ENCODE measurements at regions not wholly inside any gene's neighbourhood (a gene's known extent, or its start where the extent isn't known, plus 50 kb on each side); places are given as distances from the start of the nearest gene placed in this dataset.
"Not testable (repeated sequence)": the region's sequence is repeated elsewhere in the genome, so short reads cannot be mapped to it uniquely, and the experiment has no call there.

- Histone ChIP-seq H3K79me2 (ENCODE audit: low read length) (no peaks in the 10 kb centered on the region), H3K4me3 (ENCODE audit: low read length) (no peak overlapping the region), H3K27ac (ENCODE audit: low read length) (no peak overlapping the region), H3K27me3 (ENCODE audit: low read length) (no peaks in the 10 kb centered on the region), H3K9ac (ENCODE audit: low read length) (no peak overlapping the region), H3K4me1 (ENCODE audit: low read length) (no peaks in the 10 kb centered on the region), H3K9me2 (replicated peaks; ENCODE audit: insufficient read depth, low read length) (no peaks in the 10 kb centered on the region), H3K4me2 (ENCODE audit: low read depth, low read length, poor library complexity, severe bottlenecking) (no peak overlapping the region), H3K9me3 (ENCODE audit: low read length) (no peaks in the 10 kb centered on the region), H2AFZ (ENCODE audit: low read length) (no peak overlapping the region), H3K36me3 (ENCODE audit: insufficient read depth, low read length) (no peaks in the 10 kb centered on the region), H4K20me1 (ENCODE audit: insufficient read depth, low read depth, low read length) (no peaks in the 10 kb centered on the region)
- no peak for DNase-seq
These were observed 155.4 kb downstream of the OR4C45 start for GRCh38 chr11:50188040-50188439.

GRCh38 chr11:50192743-50193142, 160.1 kb downstream of the OR4C45 start:
- Histone ChIP-seq H3K4me1 (ENCODE audit: low read length) (no peaks in the 10 kb centered on the region), H3K4me2 (ENCODE audit: low read depth, low read length, poor library complexity, severe bottlenecking) (no peak overlapping the region), H2AFZ (ENCODE audit: low read length) (no peak overlapping the region), H3K9me3 (ENCODE audit: low read length) (no peaks in the 10 kb centered on the region), H3K79me2 (ENCODE audit: low read length) (no peaks in the 10 kb centered on the region), H3K4me3 (ENCODE audit: low read length) (no peak overlapping the region), H3K27me3 (ENCODE audit: low read length) (no peaks in the 10 kb centered on the region), H3K9ac (ENCODE audit: low read length) (no peak overlapping the region), H4K20me1 (ENCODE audit: insufficient read depth, low read depth, low read length) (no peaks in the 10 kb centered on the region), H3K36me3 (ENCODE audit: insufficient read depth, low read length) (no peaks in the 10 kb centered on the region), H3K27ac (ENCODE audit: low read length) (no peak overlapping the region), H3K9me2 (replicated peaks; ENCODE audit: insufficient read depth, low read length) (no peaks in the 10 kb centered on the region)
- no peak for DNase-seq

GRCh38 chr11:50214376-50214775, 181.7 kb downstream of the OR4C45 start:
- H3K27me3 ChIP-seq (ENCODE audit: low read length), result no peaks in the 10 kb centered on the region
- no peak overlapping the region for H2AFZ ChIP-seq (ENCODE audit: low read length)
- H3K4me3 ChIP-seq (ENCODE audit: low read length), result no peak overlapping the region
- no peak for DNase-seq
- H3K9me3 ChIP-seq (ENCODE audit: low read length), result no peaks in the 10 kb centered on the region; the same call in 1 of the 2 replicates
- H3K4me1 ChIP-seq (ENCODE audit: low read length), result no peaks in the 10 kb centered on the region
- H3K9ac ChIP-seq (ENCODE audit: low read length), result no peak overlapping the region
- H3K4me2 ChIP-seq (ENCODE audit: low read depth, low read length, poor library complexity, severe bottlenecking), result no peak overlapping the region
- H3K79me2 ChIP-seq (ENCODE audit: low read length), result no peaks in the 10 kb centered on the region
- no peaks in the 10 kb centered on the region; the same call in 1 of the 2 replicates for H3K9me2 ChIP-seq (replicated peaks; ENCODE audit: insufficient read depth, low read length)
- no peaks in the 10 kb centered on the region for H3K36me3 ChIP-seq (ENCODE audit: insufficient read depth, low read length)
- no peak overlapping the region for H3K27ac ChIP-seq (ENCODE audit: low read length)
- no peaks in the 10 kb centered on the region for H4K20me1 ChIP-seq (ENCODE audit: insufficient read depth, low read depth, low read length)

- no peak for DNase-seq
- H2AFZ ChIP-seq (ENCODE audit: low read length), result no peak overlapping the region
These were observed 188.0 kb downstream of the OR4C45 start for GRCh38 chr11:50220651-50221050.

GRCh38 chr11:50238368-50238767, 205.7 kb downstream of the OR4C45 start:
- H4K20me1 ChIP-seq (ENCODE audit: insufficient read depth, low read depth, low read length); H3K79me2 ChIP-seq (ENCODE audit: low read length); H2AFZ ChIP-seq (ENCODE audit: low read length); DNase-seq; H3K4me3 ChIP-seq (ENCODE audit: low read length); H3K9ac ChIP-seq (ENCODE audit: low read length); H3K27me3 ChIP-seq (ENCODE audit: low read length); H3K4me2 ChIP-seq (ENCODE audit: low read depth, low read length, poor library complexity, severe bottlenecking); H3K27ac ChIP-seq (ENCODE audit: low read length); H3K9me2 ChIP-seq (replicated peaks; ENCODE audit: insufficient read depth, low read length); H3K4me1 ChIP-seq (ENCODE audit: low read length); H3K36me3 ChIP-seq (ENCODE audit: insufficient read depth, low read length); H3K9me3 ChIP-seq (ENCODE audit: low read length): not testable (repeated sequence)

More at GRCh38 chr11:50220651-50221050, 188.0 kb downstream of the OR4C45 start:
- H3K4me3 ChIP-seq (ENCODE audit: low read length), result no peak overlapping the region
- H3K9me2 ChIP-seq (replicated peaks; ENCODE audit: insufficient read depth, low read length), result no peaks in the 10 kb centered on the region
- H3K27me3 ChIP-seq (ENCODE audit: low read length), result no peaks in the 10 kb centered on the region
- H3K9me3 ChIP-seq (ENCODE audit: low read length), result no peaks in the 10 kb centered on the region
- H3K27ac ChIP-seq (ENCODE audit: low read length), result no peak overlapping the region
- no peaks in the 10 kb centered on the region for H4K20me1 ChIP-seq (ENCODE audit: insufficient read depth, low read depth, low read length)
- no peak overlapping the region for H3K9ac ChIP-seq (ENCODE audit: low read length)
- H3K79me2 ChIP-seq (ENCODE audit: low read length), result no peaks in the 10 kb centered on the region
- H3K36me3 ChIP-seq (ENCODE audit: insufficient read depth, low read length), result no peaks in the 10 kb centered on the region
- no peak overlapping the region for H3K4me2 ChIP-seq (ENCODE audit: low read depth, low read length, poor library complexity, severe bottlenecking)
- H3K4me1 ChIP-seq (ENCODE audit: low read length), result no peaks in the 10 kb centered on the region

GRCh38 chr11:50246183-50246582, 213.5 kb downstream of the OR4C45 start:
- no peaks in the 10 kb centered on the region for H3K9me3 ChIP-seq (ENCODE audit: low read length)

GRCh38 chr11:50246699-50247098, 214.0 kb downstream of the OR4C45 start:
- Histone ChIP-seq H3K4me1 (ENCODE audit: low read length) (no peaks in the 10 kb centered on the region), H3K79me2 (ENCODE audit: low read length) (no peaks in the 10 kb centered on the region), H2AFZ (ENCODE audit: low read length) (no peak overlapping the region), H3K27ac (ENCODE audit: low read length) (no peak overlapping the region), H3K27me3 (ENCODE audit: low read length) (no peaks in the 10 kb centered on the region), H3K9ac (ENCODE audit: low read length) (no peak overlapping the region), H3K4me3 (ENCODE audit: low read length) (no peak overlapping the region), H3K9me2 (replicated peaks; ENCODE audit: insufficient read depth, low read length) (no peaks in the 10 kb centered on the region), H4K20me1 (ENCODE audit: insufficient read depth, low read depth, low read length) (no peaks in the 10 kb centered on the region), H3K9me3 (ENCODE audit: low read length) (no peaks in the 10 kb centered on the region), H3K36me3 (ENCODE audit: insufficient read depth, low read length) (no peaks in the 10 kb centered on the region), H3K4me2 (ENCODE audit: low read depth, low read length, poor library complexity, severe bottlenecking) (no peak overlapping the region)
- no peak for DNase-seq

More at GRCh38 chr11:50246183-50246582, 213.5 kb downstream of the OR4C45 start:
- no peaks in the 10 kb centered on the region for H3K36me3 ChIP-seq (ENCODE audit: insufficient read depth, low read length)
- no peak for DNase-seq
- no peaks in the 10 kb centered on the region for H3K27me3 ChIP-seq (ENCODE audit: low read length)
- no peaks in the 10 kb centered on the region for H3K79me2 ChIP-seq (ENCODE audit: low read length)
- no peak overlapping the region for H3K4me3 ChIP-seq (ENCODE audit: low read length)
- no peaks in the 10 kb centered on the region for H4K20me1 ChIP-seq (ENCODE audit: insufficient read depth, low read depth, low read length)
- no peaks in the 10 kb centered on the region for H3K4me1 ChIP-seq (ENCODE audit: low read length)
- H3K9ac ChIP-seq (ENCODE audit: low read length), result no peak overlapping the region
- no peak overlapping the region for H3K27ac ChIP-seq (ENCODE audit: low read length)
- H3K4me2 ChIP-seq (ENCODE audit: low read depth, low read length, poor library complexity, severe bottlenecking), result no peak overlapping the region
- no peak overlapping the region for H2AFZ ChIP-seq (ENCODE audit: low read length)
- H3K9me2 ChIP-seq (replicated peaks; ENCODE audit: insufficient read depth, low read length), result no peaks in the 10 kb centered on the region

GRCh38 chr11:50247309-50247874, 214.7 kb downstream of the OR4C45 start:
- DNase-seq, result no peak
- Histone ChIP-seq H3K9me3 (ENCODE audit: low read length) (no peaks in the 10 kb centered on the region), H3K27me3 (ENCODE audit: low read length) (no peaks in the 10 kb centered on the region), H3K9ac (ENCODE audit: low read length) (no peak overlapping the region), H3K9me2 (replicated peaks; ENCODE audit: insufficient read depth, low read length) (no peaks in the 10 kb centered on the region), H3K27ac (ENCODE audit: low read length) (no peak overlapping the region), H3K79me2 (ENCODE audit: low read length) (no peaks in the 10 kb centered on the region), H3K4me2 (ENCODE audit: low read depth, low read length, poor library complexity, severe bottlenecking) (no peak overlapping the region), H4K20me1 (ENCODE audit: insufficient read depth, low read depth, low read length) (no peaks in the 10 kb centered on the region), H3K4me3 (ENCODE audit: low read length) (no peak overlapping the region), H3K4me1 (ENCODE audit: low read length) (no peaks in the 10 kb centered on the region), H3K36me3 (ENCODE audit: insufficient read depth, low read length) (no peaks in the 10 kb centered on the region), H2AFZ (ENCODE audit: low read length) (no peak overlapping the region)

GRCh38 chr11:50267851-50268250, 235.2 kb downstream of the OR4C45 start:
- Histone ChIP-seq H3K27ac (ENCODE audit: low read length) (no peak overlapping the region), H3K36me3 (ENCODE audit: insufficient read depth, low read length) (no peaks in the 10 kb centered on the region), H3K4me1 (ENCODE audit: low read length) (no peaks in the 10 kb centered on the region), H3K4me3 (ENCODE audit: low read length) (no peak overlapping the region), H3K4me2 (ENCODE audit: low read depth, low read length, poor library complexity, severe bottlenecking) (no peak overlapping the region), H3K9ac (ENCODE audit: low read length) (no peak overlapping the region), H3K27me3 (ENCODE audit: low read length) (no peaks in the 10 kb centered on the region), H3K9me2 (replicated peaks; ENCODE audit: insufficient read depth, low read length) (no peaks in the 10 kb centered on the region), H2AFZ (ENCODE audit: low read length) (no peak overlapping the region), H4K20me1 (ENCODE audit: insufficient read depth, low read depth, low read length) (no peaks in the 10 kb centered on the region), H3K79me2 (ENCODE audit: low read length) (no peaks in the 10 kb centered on the region), H3K9me3 (ENCODE audit: low read length) (no peaks in the 10 kb centered on the region)
- no peak for DNase-seq

Measured in Karpas-422 (cell line).